Lower lobe of right lung (tissue), 2 donors: ENCODE measurements at regions not wholly inside any gene's neighbourhood (a gene's known extent, or its start where the extent isn't known, plus 50 kb on each side); places are given as distances from the start of the nearest gene placed in this dataset.
A peak's percentile ranks its signal among the peaks of the same experiment; 100 is the strongest.

Source experiments
- ATAC-seq, 2 donors: fragments of 200-7000 bp; cut with Tn5 transposase; one replicate each; pipeline ENCODE4 v1.9.1; 2020 to 2022; ENCODE audit warnings: mild to moderate bottlenecking in 2 of 2, moderate library complexity in 2 of 2
- DNase-seq: peaks from one replicate; pipeline ENCODE4 v3.0.0-alpha.2; 2020
- H3K27ac ChIP-seq: fragments of 200-600 bp; one replicate; pipeline ENCODE4 v1.8.0; 2022
- H3K27me3 ChIP-seq: fragments of 200-600 bp; one replicate; pipeline ENCODE4 v1.8.0; 2022; ENCODE audit warnings: low read depth
- H3K36me3 ChIP-seq: fragments of 200-600 bp; one replicate; pipeline ENCODE4 v1.8.0; 2022; ENCODE audit warnings: mild to moderate bottlenecking
- H3K4me1 ChIP-seq: fragments of 200-600 bp; one replicate; pipeline ENCODE4 v1.8.0; 2022
- H3K4me3 ChIP-seq: fragments of 200-600 bp; one replicate; pipeline ENCODE4 v1.8.0; 2022; ENCODE audit warnings: mild to moderate bottlenecking
- H3K9me3 ChIP-seq: fragments of 200-600 bp; one replicate; pipeline ENCODE4 v1.8.0; 2022
- intact Hi-C: fragments of 100-400 bp; cut with DNase I; formaldehyde crosslinking; loops from one replicate; pipeline ENCODE4 v1.11.0; 2022
- TF ChIP-seq, protein P1 (sequence below): fragments of 200-600 bp; IDR thresholded peaks from one replicate; pipeline ENCODE4 v1.8.0; 2022; ENCODE audit warnings: antibody characterized with exemption, mild to moderate bottlenecking
- donor health status: DM: no; HTN: yes; CAD: no; lungs with severe emphysema.

DNA sequence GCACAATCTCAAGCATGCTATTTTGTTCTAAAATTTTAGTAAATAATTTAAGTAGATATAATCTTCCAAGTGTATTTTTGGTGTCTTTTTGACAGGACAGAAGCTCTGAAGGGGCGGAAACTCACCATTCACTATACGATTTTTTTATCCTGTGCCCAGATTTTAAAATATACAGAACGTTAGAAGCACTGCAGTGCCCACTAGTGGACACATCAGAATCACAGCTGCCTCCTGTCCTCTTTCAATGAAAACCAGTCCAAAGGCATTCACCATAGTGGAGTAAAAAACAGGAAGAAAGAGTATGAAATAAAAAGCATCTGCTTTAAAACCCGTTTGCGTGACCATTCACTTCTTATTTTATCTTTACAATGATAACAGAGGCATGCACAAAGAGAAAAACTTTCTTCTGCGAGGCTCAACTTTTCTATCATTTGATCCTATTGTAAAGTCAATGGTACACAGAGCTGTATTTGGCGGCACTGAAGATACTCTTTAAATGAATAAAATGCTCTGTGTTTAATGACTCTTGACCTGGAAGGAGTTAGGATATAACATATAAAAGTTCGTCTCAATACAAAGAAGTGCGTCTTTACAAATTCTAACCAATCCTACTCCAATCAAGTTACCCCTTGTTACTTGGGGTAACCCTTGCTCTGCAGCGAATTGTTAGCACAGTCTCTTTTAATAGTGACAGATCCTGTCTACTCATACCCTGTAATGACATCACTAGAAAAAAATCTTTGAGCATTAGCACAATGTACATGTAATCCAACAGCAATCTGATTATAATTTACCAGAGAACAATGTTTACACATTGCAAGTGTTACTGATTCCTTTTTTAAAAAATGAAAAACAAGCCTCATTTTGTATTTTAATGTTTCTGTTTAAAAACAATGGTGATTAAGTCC lies 339.8 kb upstream of the PSMD7 start:
- TF ChIP-seq, protein P1, sequence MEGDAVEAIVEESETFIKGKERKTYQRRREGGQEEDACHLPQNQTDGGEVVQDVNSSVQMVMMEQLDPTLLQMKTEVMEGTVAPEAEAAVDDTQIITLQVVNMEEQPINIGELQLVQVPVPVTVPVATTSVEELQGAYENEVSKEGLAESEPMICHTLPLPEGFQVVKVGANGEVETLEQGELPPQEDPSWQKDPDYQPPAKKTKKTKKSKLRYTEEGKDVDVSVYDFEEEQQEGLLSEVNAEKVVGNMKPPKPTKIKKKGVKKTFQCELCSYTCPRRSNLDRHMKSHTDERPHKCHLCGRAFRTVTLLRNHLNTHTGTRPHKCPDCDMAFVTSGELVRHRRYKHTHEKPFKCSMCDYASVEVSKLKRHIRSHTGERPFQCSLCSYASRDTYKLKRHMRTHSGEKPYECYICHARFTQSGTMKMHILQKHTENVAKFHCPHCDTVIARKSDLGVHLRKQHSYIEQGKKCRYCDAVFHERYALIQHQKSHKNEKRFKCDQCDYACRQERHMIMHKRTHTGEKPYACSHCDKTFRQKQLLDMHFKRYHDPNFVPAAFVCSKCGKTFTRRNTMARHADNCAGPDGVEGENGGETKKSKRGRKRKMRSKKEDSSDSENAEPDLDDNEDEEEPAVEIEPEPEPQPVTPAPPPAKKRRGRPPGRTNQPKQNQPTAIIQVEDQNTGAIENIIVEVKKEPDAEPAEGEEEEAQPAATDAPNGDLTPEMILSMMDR: peak; percentile 77
- peak; percentile 65 to 71 for ATAC-seq
- no peaks in the 10 kb centered on the region for H3K9me3 ChIP-seq
- no peak overlapping the region for H3K4me3 ChIP-seq
- intact Hi-C loops: no loop called here
- H3K4me1 ChIP-seq: no peaks in the 10 kb centered on the region
- H3K36me3 ChIP-seq: no peaks in the 10 kb centered on the region
- no peak for DNase-seq
- H3K27me3 ChIP-seq: no peaks in the 10 kb centered on the region
- no peak overlapping the region for H3K27ac ChIP-seq

- DNase-seq (no peak), ATAC-seq (no peak)
- Histone ChIP-seq H3K4me1 (no peaks in the 10 kb centered on the region), H3K9me3 (no peaks in the 10 kb centered on the region), H3K27me3 (no peaks in the 10 kb centered on the region), H3K36me3 (no peaks in the 10 kb centered on the region), H3K4me3 (no peak overlapping the region), H3K27ac (no peak overlapping the region)
- intact Hi-C loops: no loop called here
- TF ChIP-seq, protein P1: no peak
These were observed 340.9 kb upstream of the PSMD7 start for GRCh38 chr16:73955702-73956101.

- Histone ChIP-seq H3K36me3 (no peaks in the 10 kb centered on the region), H3K4me3 (no peak overlapping the region), H3K4me1 (no peaks in the 10 kb centered on the region), H3K27ac (no peak overlapping the region), H3K9me3 (no peaks in the 10 kb centered on the region), H3K27me3 (no peaks in the 10 kb centered on the region)
- intact Hi-C loops: no loop called here
- DNase-seq (no peak), ATAC-seq (no peak)
- TF ChIP-seq, protein P1: no peak
These were observed 341.4 kb upstream of the PSMD7 start for GRCh38 chr16:73955255-73955654.

GRCh38 chr16:73951481-73951880 lies 345.1 kb upstream of the PSMD7 start:
- ATAC-seq (peak; percentile 19 to 63), DNase-seq (no peak)
- TF ChIP-seq, protein P1: no peak
- Histone ChIP-seq H3K36me3 (no peaks in the 10 kb centered on the region), H3K27ac (no peak overlapping the region), H3K9me3 (no peaks in the 10 kb centered on the region), H3K4me3 (no peak overlapping the region), H3K27me3 (no peaks in the 10 kb centered on the region), H3K4me1 (no peaks in the 10 kb centered on the region)
- intact Hi-C loops: no loop called here

- TF ChIP-seq, protein P1: no peak
- no peaks in the 10 kb centered on the region for H3K4me1 ChIP-seq
- no peak overlapping the region for H3K4me3 ChIP-seq
- ATAC-seq (peak; percentile 43 to 52), DNase-seq (no peak)
- intact Hi-C loops: no loop called here
- H3K9me3 ChIP-seq: no peaks in the 10 kb centered on the region
- H3K27ac ChIP-seq: no peak overlapping the region
- no peaks in the 10 kb centered on the region for H3K36me3 ChIP-seq
- H3K27me3 ChIP-seq: no peaks in the 10 kb centered on the region
These were observed 346.9 kb upstream of the PSMD7 start for GRCh38 chr16:73949574-73950320.
